B cell (primary cell): ENCODE measurements at regions not wholly inside any gene's neighbourhood (a gene's known extent, or its start where the extent isn't known, plus 50 kb on each side); places are given as distances from the start of the nearest gene placed in this dataset.
A peak's percentile ranks its signal among the peaks of the same experiment; 100 is the strongest.
"Not testable (repeated sequence)": the region's sequence is repeated elsewhere in the genome, so short reads cannot be mapped to it uniquely, and the experiment has no call there.

Source experiments
- ATAC-seq: fragments of 200-7000 bp; cut with Tn5 transposase; one replicate; pipeline ENCODE4 v1.10.0; 2021; ENCODE audit warnings: low read depth, mild to moderate bottlenecking, moderate number of reproducible peaks, moderate library complexity
- CTCF ChIA-PET: fragments of 350-600 bp; sonication (Branson Sonifier 250); formaldehyde crosslinking; loops from one replicate; lab custom pipeline; 2021; ENCODE audit warnings: antibody characterized with exemption, inconsistent platforms; lab: Charles Lee
- POLR2A ChIA-PET: fragments of 350-600 bp; sonication (Branson Sonifier 250); formaldehyde crosslinking; loops from one replicate; lab custom pipeline; 2021; ENCODE audit warnings: antibody characterized with exemption; lab: Charles Lee
- DNase-seq: peaks from one replicate; pipeline ENCODE4 v3.0.0; 2013
- H2AFZ ChIP-seq: 2 replicates; pipeline ENCODE4 v1.6.1; 2012; ENCODE audit warnings: mild to moderate bottlenecking, low read depth, low read length; ENCODE audit not compliant: insufficient read depth, poor library complexity, severe bottlenecking
- H3K27ac ChIP-seq, 2 donors: 1 replicate in 1 of 2; 2 replicates in 1 of 2; pipeline ENCODE4 v1.5.1; 2012 to 2013; ENCODE audit warnings: low read length in 2 of 2, mild to moderate bottlenecking in 2 of 2, moderate library complexity in 1 of 2
- H3K27me3 ChIP-seq, 4 experiments: fragments of 200-600 bp in 1 of 4; sonication (generic) in 1 of 4; replicated peaks in 1 of 4; 1 replicate in 2 of 4; 2 replicates in 2 of 4; pipeline versions ENCODE4 v1.6.1 to v1.7.0; 2013 to 2016; ENCODE audit warnings: low read length in 3 of 4, mild to moderate bottlenecking in 2 of 4, mixed read lengths in 1 of 4, moderate library complexity in 1 of 4; ENCODE audit not compliant: insufficient read depth in 4 of 4, control insufficient read depth in 3 of 4; ENCODE audit errors: control extremely low read depth in 1 of 4
- H3K36me3 ChIP-seq, 2 experiments: replicated peaks in 1 of 2; 1 replicate in 1 of 2; 2 replicates in 1 of 2; pipeline versions ENCODE4 v1.6.1 to v1.7.1; 2013; ENCODE audit warnings: low read length in 1 of 2; ENCODE audit not compliant: insufficient read depth in 2 of 2, control insufficient read depth in 1 of 2; ENCODE audit errors: control extremely low read depth in 1 of 2, extremely low read depth in 1 of 2
- H3K4me1 ChIP-seq, 2 donors: fragments of 200-600 bp in 1 of 2; sonication (generic) in 1 of 2; 1 replicate in 1 of 2; 2 replicates in 1 of 2; pipeline versions ENCODE4 v1.5.1 to v1.6.1; 2013 to 2017; ENCODE audit warnings: low read length in 2 of 2; ENCODE audit not compliant: control insufficient read depth in 2 of 2, insufficient read depth in 2 of 2
- H3K4me2 ChIP-seq: replicated peaks from 2 replicates; pipeline ENCODE3; 2012; ENCODE audit warnings: mild to moderate bottlenecking, low read depth, low read length; ENCODE audit not compliant: poor library complexity, severe bottlenecking
- H3K4me3 ChIP-seq, 5 experiments: fragments of 200-600 bp in 1 of 5; sonication (generic) in 1 of 5; 1 replicate in 3 of 5; 2 replicates in 2 of 5; pipeline versions ENCODE4 v1.5.1 to v1.7.0; 2011 to 2016; ENCODE audit warnings: low read length in 4 of 5, mild to moderate bottlenecking in 4 of 5, low read depth in 2 of 5, control low read depth in 1 of 5, moderate library complexity in 1 of 5; ENCODE audit not compliant: insufficient read depth in 1 of 5; ENCODE audit errors: control extremely low read depth in 1 of 5, extremely low read depth in 1 of 5
- H3K79me2 ChIP-seq: fragments of 200-600 bp; sonication (generic); one replicate; pipeline ENCODE4 v1.6.0; 2016; ENCODE audit warnings: low read length; ENCODE audit not compliant: control insufficient read depth, insufficient read depth
- H3K9ac ChIP-seq: fragments of 200-600 bp; sonication (generic); 2 replicates; pipeline ENCODE4 v1.6.1; 2017; ENCODE audit warnings: mild to moderate bottlenecking, low read length, moderate library complexity
- H3K9me3 ChIP-seq, 3 donors: one replicate each; pipeline versions ENCODE4 v1.6.1 to v1.7.1; 2013; ENCODE audit warnings: low read length in 2 of 3; ENCODE audit not compliant: control insufficient read depth in 2 of 3, insufficient read depth in 1 of 3; ENCODE audit errors: control extremely low read depth in 1 of 3
- H4K20me1 ChIP-seq: 2 replicates; pipeline ENCODE4 v1.6.0; 2012; ENCODE audit warnings: mild to moderate bottlenecking, low read length; ENCODE audit not compliant: insufficient read depth, control insufficient read depth, poor library complexity, severe bottlenecking
- H3K27ac Mint-ChIP-seq: one replicate; pipeline ENCODE4 v1.8.0; 2021; ENCODE audit warnings: mixed read lengths
- H3K27me3 Mint-ChIP-seq: one replicate; pipeline ENCODE4 v1.8.0; 2021; ENCODE audit warnings: mixed read lengths
- H3K4me1 Mint-ChIP-seq: one replicate; pipeline ENCODE4 v1.8.0; 2021; ENCODE audit warnings: mixed read lengths
- H3K4me3 Mint-ChIP-seq: one replicate; pipeline ENCODE4 v1.8.0; 2021; ENCODE audit warnings: mixed read lengths
- H3K9me3 Mint-ChIP-seq: one replicate; pipeline ENCODE4 v1.8.0; 2022; ENCODE audit warnings: mixed read lengths; ENCODE audit not compliant: insufficient read depth
- EZH2 ChIP-seq: IDR thresholded peaks from 2 replicates; pipeline ENCODE4 v1.6.1; 2012; ENCODE audit warnings: borderline replicate concordance, low read depth, mild to moderate bottlenecking, moderate library complexity, low read length; ENCODE audit not compliant: insufficient read depth, poor library complexity, severe bottlenecking
- WGBS: methylation state at CpG from one replicate; pipeline ENCODE4 v1.1.5; 2013; ENCODE audit warnings: missing lambda C conversion rate; ENCODE audit not compliant: insufficient coverage; 5-methylcytosine and 5-hydroxymethylcytosine counted together
- intact Hi-C: fragments of 100-400 bp; cut with micrococcal nuclease; formaldehyde crosslinking; loops from one replicate; pipeline ENCODE4 v1.10.0; 2022
- TF ChIP-seq, protein P1 (sequence below): fragments of 200-600 bp; IDR thresholded peaks from one replicate; pipeline ENCODE4 v1.8.0; 2022; ENCODE audit warnings: antibody characterized with exemption, mild to moderate bottlenecking

DNA sequence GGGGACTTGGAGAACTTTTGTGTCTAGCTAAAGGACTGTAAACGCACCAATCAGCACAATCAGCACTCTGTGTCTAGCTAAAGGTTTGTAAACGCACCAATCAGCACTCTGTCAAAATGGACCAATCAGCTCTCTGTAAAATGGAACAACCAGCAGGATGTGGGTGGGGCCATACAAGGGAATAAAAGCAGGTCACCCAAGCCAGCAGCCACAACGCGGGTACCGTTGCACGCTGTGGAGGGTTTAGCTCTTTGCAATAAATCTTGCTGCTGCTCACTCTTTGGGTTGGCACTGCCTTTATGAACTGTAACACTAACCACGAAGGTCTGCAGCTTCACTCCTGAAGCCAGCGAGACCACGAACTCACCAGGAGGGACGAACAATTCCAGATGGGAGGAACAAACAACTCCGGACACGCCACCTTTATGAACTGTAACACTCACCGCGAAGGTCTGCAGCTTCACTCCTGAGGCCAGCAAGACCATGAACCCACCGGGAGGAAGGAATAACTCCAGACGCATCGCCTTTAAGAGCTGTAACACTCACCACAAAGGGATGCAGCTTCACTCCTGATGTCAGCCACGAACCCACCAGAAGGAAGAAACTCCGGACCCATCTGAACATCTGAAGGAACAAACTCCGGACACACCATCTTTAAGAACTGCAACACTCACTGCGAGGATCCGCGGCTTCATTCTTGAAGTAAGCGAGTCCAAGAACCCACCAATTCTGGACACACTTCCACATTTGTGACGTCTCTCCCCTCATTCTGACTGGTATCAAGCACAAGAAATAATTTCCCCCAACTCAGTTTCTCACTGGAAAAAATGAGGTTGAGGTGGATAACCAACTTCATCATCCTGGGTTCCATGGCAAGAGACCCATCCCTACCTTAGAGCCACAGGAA is 227.3 kb upstream of the AMIGO2 start:
- H3K4me3 Mint-ChIP-seq, result peak overlapping the region; percentile 94
- 6% methylated on average over 23 of the region's 25 CpGs for WGBS
- ChIA-PET POLR2A (interaction anchor here (0.8 to 1.2 kb wide), 8 partner anchors 38 to 224 kb away, joined by 3 to 4 read pairs (median 3); no protein-coding TSS in a partner anchor), CTCF (interaction anchor here (0.7 to 2.4 kb wide), 38 partner anchors 10 to 286 kb away, joined by 3 to 66 read pairs (median 4); partner anchors contain the start of genes AMIGO2 and PCED1B)
- intact Hi-C loops, result loop anchor here (1.0 to 5.0 kb wide), 8 partner anchors 38 to 275 kb away; partner anchors contain the start of genes AMIGO2 and PCED1B
- H3K4me3 ChIP-seq, result peak overlapping the region; percentile 64 to 90 (median 73)
- peak overlapping the region; percentile 73 to 74 for H3K27ac ChIP-seq
- not testable (repeated sequence) for H4K20me1 ChIP-seq, H3K27me3 ChIP-seq, H3K9me3 Mint-ChIP-seq, H3K36me3 ChIP-seq, H3K27me3 Mint-ChIP-seq, H3K79me2 ChIP-seq
- H3K27ac Mint-ChIP-seq, result peak overlapping the region; percentile 90
- peaks cover 4 to 27% of the 10 kb centered on the region in 2 donors for H3K4me1 ChIP-seq
- H3K9me3 ChIP-seq, result peaks cover 1 to 28% (median 4%) of the 10 kb centered on the region in 3 donors
- ATAC-seq (peak; percentile 42), DNase-seq (peak; percentile 63)
- peaks cover 55% of the 10 kb centered on the region for H3K4me1 Mint-ChIP-seq
- peak overlapping the region; percentile 81 for H3K4me2 ChIP-seq
- H3K9ac ChIP-seq, result peak overlapping the region; percentile 68
- H2AFZ ChIP-seq, result peak overlapping the region; percentile 77

DNA sequence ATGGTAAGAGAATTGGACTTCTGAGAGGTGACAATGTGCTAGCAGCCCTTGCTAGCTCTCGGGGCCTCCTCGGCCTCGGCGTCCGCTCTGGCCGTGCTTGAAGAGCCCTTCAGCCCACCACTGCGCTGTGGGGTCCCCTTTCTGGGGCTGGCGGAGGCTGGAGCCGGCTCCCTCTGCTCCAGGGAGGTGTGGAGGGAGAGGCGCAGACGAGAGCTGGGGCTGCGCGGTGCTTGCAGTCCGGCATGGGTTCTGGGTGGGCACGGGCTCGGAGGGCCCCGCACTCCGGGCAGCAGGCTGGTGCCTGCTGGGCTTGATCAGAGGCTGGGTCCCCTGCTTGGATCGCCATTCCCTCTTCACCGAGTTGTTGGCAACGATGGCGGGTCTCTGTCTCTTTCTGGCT is 226.4 kb upstream of the AMIGO2 start:
- peak overlapping the region; percentile 94 for H3K4me3 Mint-ChIP-seq
- H4K20me1 ChIP-seq, result no peaks in the 10 kb centered on the region
- no peak overlapping the region for H3K4me3 ChIP-seq
- ChIA-PET POLR2A (interaction anchor here (0.8 to 1.2 kb wide), 2 partner anchors 59 to 90 kb away, joined by 3 read pairs; no protein-coding TSS in a partner anchor), CTCF (interaction anchor here (0.7 to 2.4 kb wide), 24 partner anchors 11 to 285 kb away, joined by 3 to 66 read pairs (median 5); partner anchors contain the start of genes AMIGO2 and PCED1B)
- no peaks in the 10 kb centered on the region for H3K9me3 Mint-ChIP-seq
- H3K27me3 Mint-ChIP-seq, result no peaks in the 10 kb centered on the region
- H3K9ac ChIP-seq, result no peak overlapping the region
- no peak overlapping the region for H2AFZ ChIP-seq
- no peak for TF ChIP-seq EZH2
- TF ChIP-seq, protein P1, sequence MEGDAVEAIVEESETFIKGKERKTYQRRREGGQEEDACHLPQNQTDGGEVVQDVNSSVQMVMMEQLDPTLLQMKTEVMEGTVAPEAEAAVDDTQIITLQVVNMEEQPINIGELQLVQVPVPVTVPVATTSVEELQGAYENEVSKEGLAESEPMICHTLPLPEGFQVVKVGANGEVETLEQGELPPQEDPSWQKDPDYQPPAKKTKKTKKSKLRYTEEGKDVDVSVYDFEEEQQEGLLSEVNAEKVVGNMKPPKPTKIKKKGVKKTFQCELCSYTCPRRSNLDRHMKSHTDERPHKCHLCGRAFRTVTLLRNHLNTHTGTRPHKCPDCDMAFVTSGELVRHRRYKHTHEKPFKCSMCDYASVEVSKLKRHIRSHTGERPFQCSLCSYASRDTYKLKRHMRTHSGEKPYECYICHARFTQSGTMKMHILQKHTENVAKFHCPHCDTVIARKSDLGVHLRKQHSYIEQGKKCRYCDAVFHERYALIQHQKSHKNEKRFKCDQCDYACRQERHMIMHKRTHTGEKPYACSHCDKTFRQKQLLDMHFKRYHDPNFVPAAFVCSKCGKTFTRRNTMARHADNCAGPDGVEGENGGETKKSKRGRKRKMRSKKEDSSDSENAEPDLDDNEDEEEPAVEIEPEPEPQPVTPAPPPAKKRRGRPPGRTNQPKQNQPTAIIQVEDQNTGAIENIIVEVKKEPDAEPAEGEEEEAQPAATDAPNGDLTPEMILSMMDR, result no peak
- DNase-seq (no peak), ATAC-seq (no peak)
- peaks cover 56% of the 10 kb centered on the region for H3K4me1 Mint-ChIP-seq
- H3K27ac ChIP-seq, result no peak overlapping the region
- peaks cover 1 to 28% (median 4%) of the 10 kb centered on the region in 3 donors for H3K9me3 ChIP-seq
- peak overlapping the region; percentile 42 for H3K27ac Mint-ChIP-seq
- H3K79me2 ChIP-seq, result peaks cover 8% of the 10 kb centered on the region
- intact Hi-C loops, result loop anchor here (2.0 to 5.0 kb wide), 2 partner anchors 37 to 114 kb away; no protein-coding TSS in a partner anchor
- 96% methylated on average over 18 of the region's 22 CpGs for WGBS
- no peaks in the 10 kb centered on the region for H3K27me3 ChIP-seq
- peaks cover 4 to 21% of the 10 kb centered on the region in 2 donors for H3K4me1 ChIP-seq
- H3K4me2 ChIP-seq, result no peak overlapping the region
- H3K36me3 ChIP-seq, result peaks cover 0 to 3% of the 10 kb centered on the region in 2 experiments
